Suppressor macrophage treated with lipopolysaccharide for 4 hours (primary cell): ENCODE measurements at regions not wholly inside any gene's neighbourhood (a gene's known extent, or its start where the extent isn't known, plus 50 kb on each side); places are given as distances from the start of the nearest gene placed in this dataset.

Experiments used
- DNase-seq: peaks from one replicate; pipeline ENCODE4 v3.0.0-alpha.2; 2020

- DNase-seq: no peak
Measured at GRCh38 chr6:73901311-73901710, 205.3 kb downstream of the CD109 start.

GRCh38 chr6:73898599-73898998 is 202.6 kb downstream of the CD109 start:
- no peak for DNase-seq

- no peak for DNase-seq
Measured at GRCh38 chr6:73893696-73894095, 197.7 kb downstream of the CD109 start.

- DNase-seq: no peak
Measured at GRCh38 chr6:73888050-73888449, 192.0 kb downstream of the CD109 start.

- DNase-seq: no peak
Measured at GRCh38 chr6:73885393-73885792, 189.4 kb downstream of the CD109 start.

- no peak for DNase-seq
Measured at GRCh38 chr6:73884540-73884939, 188.5 kb downstream of the CD109 start.

GRCh38 chr6:73879501-73880293 is 183.7 kb downstream of the CD109 start:
- DNase-seq: no peak

GRCh38 chr6:73878403-73878802 is 182.4 kb downstream of the CD109 start:
- DNase-seq: no peak
